A549 (cell line): ENCODE measurements at regions not wholly inside any gene's neighbourhood (a gene's known extent, or its start where the extent isn't known, plus 50 kb on each side); places are given as distances from the start of the nearest gene placed in this dataset.

ENCODE experiments used
- ATAC-seq, 2 experiments: fragments of 200-7000 bp in 1 of 2; fragments of >200 bp in 1 of 2; cut with Nextera tagmentation in 1 of 2; cut with Tn5 transposase in 1 of 2; 3 replicates each; pipeline versions ENCODE4 v1.8.0 to v1.9.1; 2018 to 2020; ENCODE audit warnings: mild to moderate bottlenecking in 1 of 2, moderate library complexity in 1 of 2
- CTCF ChIA-PET: fragments of 300-600 bp; sonication (Branson Sonifier 250); formaldehyde crosslinking; extraction: SDS; loops from one replicate; lab custom pipeline; 2021; ENCODE audit warnings: antibody characterized with exemption, inconsistent platforms; lab: Yijun Ruan, JAX
- POLR2A ChIA-PET: fragments of 350-600 bp; formaldehyde crosslinking; extraction: SDS; loops from one replicate; lab custom pipeline; 2021; ENCODE audit warnings: antibody characterized with exemption, inconsistent platforms; lab: Yijun Ruan, JAX
- DNase-seq, 2 experiments: peaks; one replicate each; pipeline versions ENCODE4 v3.0.0 to v3.0.0-alpha.2; 2011 to 2016; ENCODE audit warnings: low read depth in 1 of 2, low spot score in 1 of 2
- FAIRE-seq: peaks from 2 replicates; lab custom pipeline; 2011; peaks lifted over from hg19 to GRCh38; lab: Jason Lieb, UNC
- H3K27ac ChIP-seq, 2 experiments: fragments of >200 bp; sonication (Bioruptor Twin); formaldehyde crosslinking; 3 replicates each; pipeline ENCODE4 v1.5.1; 2016 to 2017
- H3K4me1 ChIP-seq: fragments of >200 bp; sonication (Bioruptor Twin); formaldehyde crosslinking; 3 replicates; pipeline ENCODE4 v1.6.1; 2016
- H3K4me2 ChIP-seq: fragments of >200 bp; sonication (Bioruptor Twin); formaldehyde crosslinking; 3 replicates; pipeline ENCODE4 v1.6.1; 2016
- H3K4me3 ChIP-seq: fragments of >200 bp; sonication (Bioruptor Twin); formaldehyde crosslinking; 3 replicates; pipeline ENCODE4 v1.5.1; 2016
- H3K9me3 ChIP-seq: fragments of >200 bp; sonication (Bioruptor Twin); formaldehyde crosslinking; 3 replicates; pipeline ENCODE4 v1.6.1; 2016
- CHD2 ChIP-seq: fragments of 150-350 bp; IDR thresholded peaks from 2 replicates; pipeline ENCODE4 v1.6.1; 2014; ENCODE audit warnings: low read length; ENCODE audit not compliant: partially characterized antibody
- EHMT2 ChIP-seq: fragments of 200-600 bp; sonication (generic); IDR thresholded peaks from 2 replicates; pipeline ENCODE4 v1.6.1; 2016; ENCODE audit warnings: antibody characterized with exemption, low read depth, mild to moderate bottlenecking, moderate library complexity
- EP300 ChIP-seq, 2 experiments: fragments of >200 bp; sonication (Bioruptor Twin); formaldehyde crosslinking; IDR thresholded peaks; 2 replicates in 1 of 2; 3 replicates in 1 of 2; pipeline ENCODE4 v1.6.1; 2016 to 2017
- ESRRA ChIP-seq: fragments of 150-350 bp; IDR thresholded peaks from 2 replicates; pipeline ENCODE4 v1.6.1; 2014; ENCODE audit warnings: mild to moderate bottlenecking, low read length, borderline replicate concordance
- FOSL2 ChIP-seq, 2 experiments: fragments of 450-650 bp in 1 of 2; fragments of >200 bp in 1 of 2; sonication (Bioruptor Twin) in 1 of 2; formaldehyde crosslinking; IDR thresholded peaks; 2 replicates each; pipeline versions ENCODE4 v1.5.0 to v1.6.1; 2016 to 2020; ENCODE audit warnings: mild to moderate bottlenecking in 1 of 2, moderate library complexity in 1 of 2
- GATA3 ChIP-seq: IDR thresholded peaks from 2 replicates; pipeline ENCODE4 v1.6.1; 2012; ENCODE audit warnings: borderline replicate concordance
- HEYL ChIP-seq: fragments of 250-450 bp; sonication (Bioruptor Pico); IDR thresholded peaks from 2 replicates; pipeline ENCODE4 v1.8.0; 2021; ENCODE audit warnings: mild to moderate bottlenecking, moderate library complexity
- HOXA7 ChIP-seq: fragments of 250-450 bp; sonication (Bioruptor Pico); IDR thresholded peaks from 2 replicates; pipeline ENCODE4 v1.5.0; 2020; ENCODE audit warnings: mild to moderate bottlenecking, moderate library complexity
- HOXB13 ChIP-seq: fragments of 250-450 bp; sonication (Bioruptor Pico); IDR thresholded peaks from 2 replicates; pipeline ENCODE4 v1.5.0; 2020; ENCODE audit warnings: low read depth, mild to moderate bottlenecking, moderate library complexity
- JUN ChIP-seq, 2 experiments: fragments of >200 bp; sonication (Bioruptor Twin); formaldehyde crosslinking; IDR thresholded peaks; 2 replicates in 1 of 2; 3 replicates in 1 of 2; pipeline ENCODE4 v1.6.1; 2016 to 2017
- KDM5A ChIP-seq: fragments of 200-600 bp; sonication (generic); IDR thresholded peaks from 2 replicates; pipeline ENCODE4 v1.6.1; 2016; ENCODE audit warnings: antibody characterized with exemption, mild to moderate bottlenecking
- MAFK ChIP-seq: fragments of 450-650 bp; IDR thresholded peaks from 2 replicates; pipeline ENCODE4 v1.6.1; 2014; ENCODE audit not compliant: partially characterized antibody
- MAZ ChIP-seq: fragments of 150-350 bp; IDR thresholded peaks from 2 replicates; pipeline ENCODE4 v1.6.1; 2014; ENCODE audit warnings: antibody characterized with exemption, low read depth, low read length, borderline replicate concordance
- MYC ChIP-seq: IDR thresholded peaks from 2 replicates; pipeline ENCODE4 v1.6.1; 2012; ENCODE audit warnings: mild to moderate bottlenecking, inconsistent platforms, low read length, improper control_type of control experiment, borderline replicate concordance
- NFE2L2 ChIP-seq: fragments of 150-350 bp; conservative IDR thresholded peaks from 2 replicates; pipeline ENCODE4 v1.6.1; 2014; ENCODE audit warnings: low read length
- NR3C1 ChIP-seq: fragments of >200 bp; sonication (Bioruptor Twin); formaldehyde crosslinking; IDR thresholded peaks from 3 replicates; pipeline ENCODE4 v1.6.1; 2017
- PHF8 ChIP-seq: fragments of 200-600 bp; sonication (generic); IDR thresholded peaks from 2 replicates; pipeline ENCODE4 v1.6.1; 2016; ENCODE audit warnings: low read depth, mild to moderate bottlenecking, antibody characterized with exemption, moderate library complexity, borderline replicate concordance
- POLR2A ChIP-seq: IDR thresholded peaks from 2 replicates; pipeline ENCODE4 v1.6.1; 2012; ENCODE audit warnings: mild to moderate bottlenecking, low read length
- POLR2AphosphoS2 ChIP-seq: conservative IDR thresholded peaks from 2 replicates; pipeline ENCODE4 v1.6.1; 2012; ENCODE audit warnings: low read length, improper control_type of control experiment, inconsistent platforms
- RCOR1 ChIP-seq: fragments of 150-350 bp; IDR thresholded peaks from 2 replicates; pipeline ENCODE4 v1.6.1; 2014; ENCODE audit warnings: antibody characterized with exemption, low read length, low read depth
- RFX5 ChIP-seq: fragments of 450-650 bp; IDR thresholded peaks from 2 replicates; pipeline ENCODE4 v1.7.1; 2014; ENCODE audit warnings: antibody characterized with exemption, mild to moderate bottlenecking, moderate library complexity
- SMC3 ChIP-seq: fragments of >200 bp; sonication (Bioruptor Twin); formaldehyde crosslinking; IDR thresholded peaks from 3 replicates; pipeline ENCODE4 v1.6.1; 2018; ENCODE audit warnings: inconsistent platforms
- TFCP2L1 ChIP-seq: fragments of 250-450 bp; sonication (Bioruptor Pico); IDR thresholded peaks from 2 replicates; pipeline ENCODE4 v1.5.0; 2021; ENCODE audit warnings: mild to moderate bottlenecking
- ZFP36 ChIP-seq: fragments of 450-650 bp; IDR thresholded peaks from 2 replicates; pipeline ENCODE4 v1.6.1; 2014; ENCODE audit warnings: borderline replicate concordance; ENCODE audit not compliant: partially characterized antibody
- ZNF302 ChIP-seq: fragments of 250-450 bp; sonication (Bioruptor Pico); IDR thresholded peaks from 2 replicates; pipeline ENCODE4 v1.9.0; 2021; ENCODE audit warnings: inconsistent platforms, mild to moderate bottlenecking, moderate library complexity
- ZSCAN20 ChIP-seq: fragments of 250-450 bp; sonication (Bioruptor Pico); IDR thresholded peaks from 2 replicates; pipeline ENCODE4 v1.8.0; 2022; ENCODE audit warnings: mild to moderate bottlenecking, moderate library complexity
- WGBS: methylation state at CpG from one replicate; pipeline ENCODE4 v1.1.6; 2017; ENCODE audit errors: missing lambda C conversion rate; 5-methylcytosine and 5-hydroxymethylcytosine counted together
- TF ChIP-seq, protein P1 (sequence below): IDR thresholded peaks from 2 replicates; pipeline ENCODE4 v1.6.1; 2012; ENCODE audit warnings: low read depth, borderline replicate concordance
- TF ChIP-seq, protein P2 (sequence below): IDR thresholded peaks from 2 replicates; pipeline ENCODE4 v1.6.1; 2012
- TF ChIP-seq, protein P3 (sequence below): fragments of 200-600 bp; sonication (generic); IDR thresholded peaks from 2 replicates; pipeline ENCODE4 v1.6.1; 2016; ENCODE audit warnings: antibody characterized with exemption, mild to moderate bottlenecking, moderate library complexity

DNA sequence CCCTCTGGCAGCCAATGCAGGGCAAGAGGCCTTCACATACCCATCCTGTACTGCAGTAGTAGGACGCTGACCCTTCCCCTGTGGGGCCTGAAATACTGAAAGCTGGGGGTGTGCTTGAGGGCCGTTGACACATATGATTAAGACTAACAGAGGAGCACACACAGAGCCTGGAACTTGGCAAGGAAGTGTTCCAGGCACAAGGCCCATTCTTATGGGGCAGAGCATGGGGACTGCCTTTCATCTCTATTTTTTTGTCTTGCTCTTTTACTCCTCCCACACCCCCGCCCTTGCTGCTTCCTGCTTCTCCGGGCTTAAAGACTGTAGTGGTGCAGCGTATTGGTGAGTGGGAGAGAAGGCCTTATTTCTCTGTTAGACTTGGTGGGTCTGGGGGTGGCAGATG is 137.4 kb downstream of the BACH1 start:
- TF ChIP-seq POLR2AphosphoS2 (no peak), RFX5 (no peak), HOXB13 (CRISPR knock-in tag) (no peak), MAFK (no peak), EP300 (IDR thresholded peaks at IDR 0.05) (no peak)
- POLR2A ChIA-PET: no interaction called here
- H3K4me1 ChIP-seq: no peaks in the 10 kb centered on the region
- H3K4me2 ChIP-seq: no peak overlapping the region
- H3K27ac ChIP-seq: no peak overlapping the region
- no peaks in the 10 kb centered on the region for H3K9me3 ChIP-seq
- WGBS: 72% methylated on average over 5 of the region's 5 CpGs
- FAIRE-seq (no peak), DNase-seq (no peak), ATAC-seq (no peak)
- H3K4me3 ChIP-seq: no peak overlapping the region
- CTCF ChIA-PET: no interaction called here

DNA sequence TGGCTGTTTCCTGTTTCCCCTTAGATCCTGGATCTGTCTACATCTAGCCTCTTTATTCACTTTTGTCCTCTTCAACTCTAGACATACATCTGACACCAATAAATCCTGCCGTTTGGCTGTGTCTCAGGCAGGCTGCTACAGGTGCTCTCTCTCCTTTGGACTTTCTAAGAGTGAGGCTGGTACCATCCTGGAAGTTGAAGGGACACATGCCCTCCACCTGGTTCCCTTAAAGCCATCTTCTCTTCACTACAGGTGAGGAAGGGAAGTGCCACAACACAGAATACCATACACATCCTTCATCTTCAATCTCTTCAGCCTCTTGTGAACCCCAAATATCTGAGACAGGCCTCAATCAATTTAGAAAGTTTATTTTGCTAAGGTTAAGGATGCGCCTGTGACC is 137.9 kb downstream of the BACH1 start:
- H3K9me3 ChIP-seq: no peaks in the 10 kb centered on the region
- WGBS: 81% methylated on average over 2 of the region's 2 CpGs
- no peak for DNase-seq
- FAIRE-seq: no peak
- no peak for ATAC-seq
- no peak overlapping the region for H3K4me2 ChIP-seq
- POLR2A ChIA-PET: no interaction called here
- H3K4me3 ChIP-seq: no peak overlapping the region
- CTCF ChIA-PET: no interaction called here
- H3K27ac ChIP-seq: no peak overlapping the region
- TF ChIP-seq MAFK (no peak), HOXA7 (CRISPR knock-in tag) (no peak), KDM5A (no peak), NR3C1 (no peak), ZSCAN20 (CRISPR knock-in tag) (no peak), NFE2L2 (no peak), JUN (IDR thresholded peaks at IDR 0.05) (no peak), CHD2 (no peak), RFX5 (no peak), MAZ (no peak), EHMT2 (no peak), FOSL2 (IDR thresholded peaks at IDR 0.05) (no peak), FOSL2 (CRISPR knock-in tag; IDR thresholded peaks at IDR 0.05) (no peak), POLR2AphosphoS2 (no peak), SMC3 (no peak), ESRRA (no peak)
- TF ChIP-seq, protein P1, sequence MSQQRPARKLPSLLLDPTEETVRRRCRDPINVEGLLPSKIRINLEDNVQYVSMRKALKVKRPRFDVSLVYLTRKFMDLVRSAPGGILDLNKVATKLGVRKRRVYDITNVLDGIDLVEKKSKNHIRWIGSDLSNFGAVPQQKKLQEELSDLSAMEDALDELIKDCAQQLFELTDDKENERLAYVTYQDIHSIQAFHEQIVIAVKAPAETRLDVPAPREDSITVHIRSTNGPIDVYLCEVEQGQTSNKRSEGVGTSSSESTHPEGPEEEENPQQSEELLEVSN: no peak
- H3K4me1 ChIP-seq: no peaks in the 10 kb centered on the region

DNA sequence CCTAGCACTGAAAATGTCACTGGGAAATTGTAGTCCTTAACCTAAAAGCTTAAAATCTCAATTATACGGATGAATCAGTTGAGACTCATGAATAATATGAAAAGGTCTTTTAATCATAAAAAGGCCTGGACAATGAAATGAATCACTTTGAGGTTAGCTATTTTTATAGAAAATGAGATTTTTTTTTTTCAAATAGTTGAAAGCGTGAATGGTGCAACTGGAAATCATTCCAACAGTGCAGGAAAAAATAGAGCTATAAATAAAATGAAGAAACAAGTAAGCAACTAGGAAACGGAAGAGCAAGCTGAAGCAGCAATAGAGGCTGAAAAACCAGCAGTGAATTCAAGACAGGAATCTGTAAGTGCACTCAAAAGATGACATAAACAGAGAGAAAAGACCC is 142.9 kb downstream of the BACH1 start:
- CTCF ChIA-PET: no interaction called here
- TF ChIP-seq TFCP2L1: no peak
- no peak for TF ChIP-seq POLR2A
- TF ChIP-seq RCOR1: no peak
- no peak for TF ChIP-seq NR3C1
- TF ChIP-seq HOXA7 (CRISPR knock-in tag): no peak
- TF ChIP-seq PHF8: no peak
- no peak for TF ChIP-seq HEYL (CRISPR knock-in tag)
- no peak for TF ChIP-seq GATA3
- TF ChIP-seq ZNF302 (CRISPR knock-in tag): no peak
- no peak for TF ChIP-seq NFE2L2
- no peak for TF ChIP-seq CHD2
- TF ChIP-seq SMC3: no peak
- TF ChIP-seq ZFP36: no peak
- TF ChIP-seq EHMT2: no peak
- TF ChIP-seq MYC: no peak
- TF ChIP-seq HOXB13 (CRISPR knock-in tag): no peak
- TF ChIP-seq, protein P2, sequence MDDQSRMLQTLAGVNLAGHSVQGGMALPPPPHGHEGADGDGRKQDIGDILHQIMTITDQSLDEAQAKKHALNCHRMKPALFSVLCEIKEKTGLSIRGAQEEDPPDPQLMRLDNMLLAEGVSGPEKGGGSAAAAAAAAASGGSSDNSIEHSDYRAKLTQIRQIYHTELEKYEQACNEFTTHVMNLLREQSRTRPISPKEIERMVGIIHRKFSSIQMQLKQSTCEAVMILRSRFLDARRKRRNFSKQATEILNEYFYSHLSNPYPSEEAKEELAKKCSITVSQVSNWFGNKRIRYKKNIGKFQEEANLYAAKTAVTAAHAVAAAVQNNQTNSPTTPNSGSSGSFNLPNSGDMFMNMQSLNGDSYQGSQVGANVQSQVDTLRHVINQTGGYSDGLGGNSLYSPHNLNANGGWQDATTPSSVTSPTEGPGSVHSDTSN: no peak
- TF ChIP-seq, protein P3, sequence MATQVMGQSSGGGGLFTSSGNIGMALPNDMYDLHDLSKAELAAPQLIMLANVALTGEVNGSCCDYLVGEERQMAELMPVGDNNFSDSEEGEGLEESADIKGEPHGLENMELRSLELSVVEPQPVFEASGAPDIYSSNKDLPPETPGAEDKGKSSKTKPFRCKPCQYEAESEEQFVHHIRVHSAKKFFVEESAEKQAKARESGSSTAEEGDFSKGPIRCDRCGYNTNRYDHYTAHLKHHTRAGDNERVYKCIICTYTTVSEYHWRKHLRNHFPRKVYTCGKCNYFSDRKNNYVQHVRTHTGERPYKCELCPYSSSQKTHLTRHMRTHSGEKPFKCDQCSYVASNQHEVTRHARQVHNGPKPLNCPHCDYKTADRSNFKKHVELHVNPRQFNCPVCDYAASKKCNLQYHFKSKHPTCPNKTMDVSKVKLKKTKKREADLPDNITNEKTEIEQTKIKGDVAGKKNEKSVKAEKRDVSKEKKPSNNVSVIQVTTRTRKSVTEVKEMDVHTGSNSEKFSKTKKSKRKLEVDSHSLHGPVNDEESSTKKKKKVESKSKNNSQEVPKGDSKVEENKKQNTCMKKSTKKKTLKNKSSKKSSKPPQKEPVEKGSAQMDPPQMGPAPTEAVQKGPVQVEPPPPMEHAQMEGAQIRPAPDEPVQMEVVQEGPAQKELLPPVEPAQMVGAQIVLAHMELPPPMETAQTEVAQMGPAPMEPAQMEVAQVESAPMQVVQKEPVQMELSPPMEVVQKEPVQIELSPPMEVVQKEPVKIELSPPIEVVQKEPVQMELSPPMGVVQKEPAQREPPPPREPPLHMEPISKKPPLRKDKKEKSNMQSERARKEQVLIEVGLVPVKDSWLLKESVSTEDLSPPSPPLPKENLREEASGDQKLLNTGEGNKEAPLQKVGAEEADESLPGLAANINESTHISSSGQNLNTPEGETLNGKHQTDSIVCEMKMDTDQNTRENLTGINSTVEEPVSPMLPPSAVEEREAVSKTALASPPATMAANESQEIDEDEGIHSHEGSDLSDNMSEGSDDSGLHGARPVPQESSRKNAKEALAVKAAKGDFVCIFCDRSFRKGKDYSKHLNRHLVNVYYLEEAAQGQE: no peak
- no peak for TF ChIP-seq KDM5A
- no peak for TF ChIP-seq EP300 (IDR thresholded peaks at IDR 0.05)
- no peak for ATAC-seq
- Histone ChIP-seq H3K4me3 (no peak overlapping the region), H3K27ac (no peak overlapping the region), H3K4me2 (no peak overlapping the region), H3K9me3 (no peaks in the 10 kb centered on the region), H3K4me1 (no peaks in the 10 kb centered on the region)
- 81% methylated on average over 3 of the region's 3 CpGs for WGBS
- DNase-seq: no peak
- POLR2A ChIA-PET: no interaction called here
- FAIRE-seq: no peak
